Stimulated activated CD4-positive, alpha-beta T cell treated with anti-CD3 and anti-CD28 coated beads, Interleukin-1b, Interleukin-23, amount 100 ng/mL, for 1 hour (primary cell): ENCODE measurements at regions not wholly inside any gene's neighbourhood (a gene's known extent, or its start where the extent isn't known, plus 50 kb on each side); places are given as distances from the start of the nearest gene placed in this dataset.
"Not testable (repeated sequence)": the region's sequence is repeated elsewhere in the genome, so short reads cannot be mapped to it uniquely, and the experiment has no call there.

ENCODE experiments used
- DNase-seq, 2 donors: peaks; one replicate each; pipeline ENCODE4 v3.0.0-alpha.2; 2020; ENCODE audit warnings: low read depth in 2 of 2

DNA sequence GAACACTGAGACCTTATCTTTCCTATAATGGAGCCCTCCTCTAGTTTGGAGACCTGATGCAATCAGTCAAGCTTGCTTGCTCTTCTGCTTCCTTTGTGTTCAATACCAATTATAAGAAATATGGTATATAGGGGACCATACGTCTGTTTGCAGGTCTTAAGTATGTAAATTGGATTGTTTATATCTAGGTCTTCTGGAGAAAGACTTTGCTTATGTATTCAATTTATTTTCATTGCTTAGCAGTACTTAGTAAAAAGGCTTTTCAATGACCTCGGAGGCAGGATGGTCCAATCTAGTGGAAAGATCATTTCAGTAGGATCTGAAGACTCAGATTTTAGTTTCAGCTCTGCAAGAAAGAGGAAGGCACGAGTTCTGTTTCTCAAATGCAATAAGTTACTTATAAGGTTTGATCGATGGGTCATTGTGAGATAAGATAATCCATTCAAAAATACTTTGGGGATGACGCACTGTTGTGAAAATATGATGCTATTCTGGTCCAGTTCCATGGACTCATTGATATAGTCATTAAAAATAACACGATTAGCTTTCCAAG, 571.6 kb downstream of the SH2D4B start:
- DNase-seq, result no peak

GRCh38 chr10:81116201-81116600, 578.5 kb downstream of the SH2D4B start:
- DNase-seq, result no peak

DNA sequence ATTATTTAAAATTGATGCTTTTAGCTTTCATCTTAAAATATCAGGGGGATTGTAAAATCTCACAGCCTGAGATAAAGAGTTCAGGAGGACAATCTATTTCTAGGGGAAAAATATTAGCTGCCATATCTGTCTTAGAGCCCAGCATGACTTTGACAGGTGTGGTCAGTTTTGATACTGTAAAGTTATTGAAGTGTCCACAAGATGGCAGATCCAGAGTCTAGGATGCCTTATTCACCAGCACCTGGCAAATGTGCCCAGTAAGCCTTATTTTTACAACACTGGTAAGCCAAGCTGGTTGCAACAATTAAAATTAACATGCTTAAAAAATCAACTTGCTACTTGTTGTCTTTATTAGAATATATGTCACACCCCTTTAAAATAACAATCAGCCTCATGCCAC, 579.3 kb downstream of the SH2D4B start:
- no peak for DNase-seq

DNA sequence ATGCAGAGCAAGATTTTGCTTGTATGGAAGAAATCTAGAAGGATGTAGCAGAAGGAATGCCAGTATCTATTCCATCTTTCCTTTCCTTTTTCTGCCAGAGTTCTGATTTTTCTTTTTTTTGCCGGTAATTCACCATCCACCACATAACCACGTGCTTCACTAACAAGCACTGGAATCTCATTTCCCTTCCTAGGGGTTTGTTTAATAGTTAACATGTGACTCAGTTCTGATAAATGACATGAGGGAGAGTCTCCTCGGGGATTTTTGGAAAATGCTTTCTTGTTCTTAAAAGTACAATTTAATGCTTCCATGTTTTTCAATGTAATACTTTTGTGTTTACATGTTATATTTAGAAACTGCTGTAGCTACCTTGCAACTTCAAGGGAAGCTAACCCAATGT, 590.2 kb downstream of the SH2D4B start:
- no peak for DNase-seq

GRCh38 chr10:81130014-81130413, 592.3 kb downstream of the SH2D4B start:
- DNase-seq, result no peak

DNA sequence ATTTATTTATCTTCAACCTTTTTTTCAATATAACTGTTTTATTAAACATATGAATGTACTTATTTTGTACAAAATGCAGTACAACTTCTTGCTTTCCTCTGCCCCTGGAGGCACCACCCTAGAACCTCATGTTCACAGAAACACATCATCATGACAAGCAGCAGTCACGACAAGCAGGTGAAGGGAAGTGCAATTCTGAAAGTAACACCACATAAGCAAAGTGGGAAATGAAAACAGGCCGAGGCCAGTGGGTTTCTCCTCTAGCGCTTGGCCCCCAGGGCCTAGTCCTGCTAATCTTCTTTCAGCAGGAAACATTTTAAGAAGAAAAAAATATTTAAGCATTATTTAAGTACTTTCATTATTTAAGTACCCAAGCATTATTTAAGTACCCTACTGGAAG, 598.1 kb downstream of the SH2D4B start:
- DNase-seq, result no peak

DNA sequence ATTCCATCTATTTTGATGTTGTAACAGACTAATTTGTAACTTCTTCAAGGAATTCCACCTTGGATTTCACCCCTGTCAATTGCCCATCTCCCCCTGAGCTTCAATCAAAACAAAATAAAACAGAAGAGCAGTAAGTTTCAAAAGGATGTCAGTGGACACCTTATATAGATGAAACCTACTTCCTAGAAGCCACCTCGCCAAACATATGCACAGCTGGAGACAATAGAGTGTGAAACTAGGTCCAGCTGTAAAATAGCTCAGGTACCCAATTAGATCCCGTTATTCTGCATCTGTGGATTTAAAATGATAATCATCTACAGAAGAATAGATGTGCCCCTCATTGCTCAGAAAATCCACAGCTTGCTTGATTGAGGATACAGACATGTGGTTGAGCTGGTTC, 598.6 kb downstream of the SH2D4B start:
- DNase-seq, result no peak

DNA sequence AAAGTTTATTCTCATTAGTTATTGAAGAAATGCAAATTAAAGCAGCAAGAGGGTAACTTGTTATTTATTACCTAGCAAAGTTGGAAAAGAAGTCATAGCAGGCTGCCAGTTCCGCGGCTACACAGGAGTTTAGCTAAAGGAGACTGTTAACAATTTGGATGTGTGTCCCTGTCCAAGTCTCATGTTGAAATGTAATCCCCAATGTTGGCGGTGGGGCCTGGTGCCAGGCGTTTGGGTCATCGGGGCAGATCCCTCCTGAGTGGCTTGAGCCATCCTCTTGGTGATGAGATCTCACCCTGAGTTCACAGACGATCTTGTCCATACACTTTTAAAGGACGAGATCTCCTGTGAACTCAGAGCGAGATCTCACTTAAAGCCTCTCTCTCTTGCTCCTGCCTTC, 608.3 kb downstream of the SH2D4B start:
- DNase-seq, result no peak

- no peak for DNase-seq
Observed at GRCh38 chr10:81146436-81146835, 608.7 kb downstream of the SH2D4B start.

GRCh38 chr10:81152656-81153055, 615.0 kb downstream of the SH2D4B start:
- DNase-seq, result no peak

DNA sequence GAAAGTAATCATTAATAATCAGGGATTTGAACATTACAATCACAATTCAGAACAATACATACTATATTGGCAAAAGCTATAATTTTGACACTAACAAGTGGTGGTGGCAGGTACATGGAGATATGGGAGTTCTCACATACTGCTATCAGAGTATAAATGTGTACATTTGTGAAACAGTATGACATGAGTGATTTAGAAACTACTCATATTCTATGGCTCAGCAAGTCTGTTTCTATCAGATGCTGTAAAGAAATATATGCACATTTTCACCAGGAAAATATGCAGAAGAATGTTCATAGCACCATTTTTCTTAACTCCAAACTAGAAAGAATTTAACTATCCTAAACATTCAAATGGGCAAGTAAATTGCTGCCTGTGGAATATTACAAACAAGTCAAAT, 620.0 kb downstream of the SH2D4B start:
- no peak for DNase-seq

DNA sequence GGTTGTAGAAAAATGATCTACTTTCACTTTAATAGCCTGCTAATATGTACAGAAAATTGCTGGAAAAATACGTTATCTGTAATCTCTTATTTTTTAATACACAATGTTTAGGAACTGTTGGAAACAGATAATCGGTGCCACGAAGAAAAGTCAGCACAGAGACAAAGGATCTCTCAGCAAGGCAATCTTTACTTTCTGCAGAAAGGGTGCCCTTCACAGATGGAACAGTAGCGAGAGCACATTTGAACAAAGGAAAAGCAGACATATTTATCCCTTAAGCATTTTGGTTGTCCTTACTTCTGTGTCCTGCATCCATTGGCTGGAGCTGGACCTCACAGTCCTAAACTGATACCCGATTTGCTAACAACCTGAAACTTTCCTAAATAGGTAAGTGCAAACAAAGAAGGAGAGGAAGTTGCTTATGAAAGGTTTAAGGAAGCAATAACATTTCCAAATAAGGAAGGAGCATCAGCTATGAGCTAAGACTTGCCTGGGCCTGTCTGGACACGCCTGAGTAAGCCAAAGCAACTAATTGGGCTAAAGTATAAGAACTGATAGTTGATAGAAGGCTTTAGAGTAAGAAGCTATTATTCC, 640.0 kb downstream of the SH2D4B start:
- no peak for DNase-seq

- DNase-seq, result no peak
Observed at GRCh38 chr10:81179324-81179723, 641.6 kb downstream of the SH2D4B start.

DNA sequence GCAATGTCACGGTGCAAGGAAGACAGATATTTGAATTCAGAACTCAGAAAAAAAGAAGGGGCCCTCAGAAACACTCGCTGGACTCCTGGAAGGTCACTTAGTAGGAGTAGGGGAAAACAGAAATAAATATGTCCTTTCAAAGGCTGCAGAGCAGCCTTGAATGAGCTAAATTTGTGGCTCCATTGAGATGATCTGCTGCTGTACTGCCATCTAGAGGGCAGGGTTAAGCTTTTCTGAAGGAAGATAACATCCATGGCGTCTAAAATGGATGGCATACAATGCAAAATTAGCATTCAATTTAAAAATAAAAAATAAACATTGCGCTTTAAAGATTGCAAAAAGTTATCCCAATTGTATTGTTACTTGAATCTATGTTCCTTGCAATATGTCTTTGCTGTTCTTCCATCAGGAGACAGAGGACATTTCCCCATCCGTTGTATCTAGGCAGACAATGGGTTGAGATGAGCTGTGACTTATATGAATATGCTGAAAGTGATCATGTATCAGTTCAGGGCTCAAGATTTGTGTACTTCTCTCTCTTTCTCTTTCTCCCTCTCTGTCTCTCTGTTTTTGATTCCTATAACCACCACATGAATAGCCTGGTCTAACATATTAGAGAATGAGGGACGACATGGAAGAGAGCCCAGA, 642.2 kb downstream of the SH2D4B start:
- no peak for DNase-seq

GRCh38 chr10:81182296-81182695, 644.6 kb downstream of the SH2D4B start:
- DNase-seq, result no peak

GRCh38 chr10:81192221-81192788, 654.6 kb downstream of the SH2D4B start:
- DNase-seq, result no peak

DNA sequence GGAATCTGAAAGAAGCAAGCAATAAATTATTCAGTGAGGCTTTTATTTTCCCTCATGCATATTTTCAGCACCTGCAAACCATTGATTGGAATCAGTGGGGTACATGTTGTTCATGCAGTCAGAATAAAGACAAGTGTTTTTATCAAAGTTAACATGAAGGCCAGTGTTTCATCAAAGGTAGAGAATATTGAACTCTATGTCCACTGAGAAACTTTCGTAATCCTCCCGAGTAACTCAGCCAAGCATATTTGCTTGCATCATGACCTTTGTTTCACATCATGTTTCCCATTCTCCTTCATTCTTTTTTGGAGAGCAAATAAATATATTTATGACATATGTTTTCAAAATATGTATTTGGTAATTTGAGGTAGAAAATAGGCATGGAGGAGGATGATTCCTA, 663.1 kb downstream of the SH2D4B start:
- DNase-seq, result no peak

DNA sequence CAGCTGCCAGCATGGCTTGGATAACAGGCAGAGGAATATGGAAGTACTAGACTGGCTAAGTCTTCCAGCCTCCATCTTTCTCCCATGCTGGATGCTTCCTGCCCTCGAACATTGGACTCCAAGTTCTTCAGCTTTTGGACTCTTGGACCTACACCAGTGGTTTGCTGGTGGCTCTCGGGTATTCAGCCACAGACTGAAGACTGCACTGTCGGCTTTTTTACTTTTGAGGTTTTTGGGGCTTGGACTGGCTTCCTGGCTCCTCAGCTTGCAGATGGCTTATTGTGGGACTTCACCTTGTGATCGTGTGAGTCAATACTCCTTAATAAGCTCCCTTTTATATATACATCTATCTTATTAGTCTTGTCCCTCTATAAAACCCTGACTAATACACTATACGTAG, 667.6 kb upstream of the NRG3 start:
- DNase-seq, result not testable (repeated sequence)

- DNase-seq, result no peak
Observed at GRCh38 chr10:81213370-81213769, 661.6 kb upstream of the NRG3 start.

- no peak for DNase-seq
Observed at GRCh38 chr10:81215498-81215897, 659.5 kb upstream of the NRG3 start.

- no peak for DNase-seq
Observed at GRCh38 chr10:81216949-81217348, 658.0 kb upstream of the NRG3 start.

DNA sequence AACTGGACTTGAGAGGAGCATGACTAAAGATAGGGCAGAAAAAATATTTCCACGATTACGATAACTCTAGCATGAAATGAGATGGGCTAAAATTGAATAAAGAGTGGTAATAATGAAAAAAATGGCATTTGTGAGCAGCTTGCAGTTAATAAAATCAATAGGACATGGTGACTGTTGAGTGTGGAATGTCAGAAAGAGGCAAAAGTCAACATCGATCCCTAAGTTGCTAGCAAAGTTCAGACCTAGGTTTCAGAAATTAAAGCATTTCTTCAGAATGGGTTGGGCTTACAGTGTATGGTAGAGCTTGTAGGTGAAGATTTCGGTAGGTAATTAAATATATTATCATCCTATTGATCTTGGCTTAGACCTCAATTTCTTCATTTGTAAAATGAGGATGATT, 656.7 kb upstream of the NRG3 start:
- no peak for DNase-seq

- no peak for DNase-seq
Observed at GRCh38 chr10:81219758-81220157, 655.2 kb upstream of the NRG3 start.
